CD4-positive, alpha-beta T cell treated with Interleukin-17A for 4 hours (primary cell): ENCODE measurements at regions not wholly inside any gene's neighbourhood (a gene's known extent, or its start where the extent isn't known, plus 50 kb on each side); places are given as distances from the start of the nearest gene placed in this dataset.
"Not testable (repeated sequence)": the region's sequence is repeated elsewhere in the genome, so short reads cannot be mapped to it uniquely, and the experiment has no call there.

ENCODE experiments used
- DNase-seq: peaks from one replicate; pipeline ENCODE4 v3.0.0-alpha.2; 2020; ENCODE audit warnings: mixed read lengths

- DNase-seq, result not testable (repeated sequence)
Measured at GRCh38 chr7:35910621-35911020, 109.8 kb downstream of the SEPTIN7 start.

- DNase-seq, result not testable (repeated sequence)
Measured at GRCh38 chr7:35913350-35913749, 112.5 kb downstream of the SEPTIN7 start.

DNA sequence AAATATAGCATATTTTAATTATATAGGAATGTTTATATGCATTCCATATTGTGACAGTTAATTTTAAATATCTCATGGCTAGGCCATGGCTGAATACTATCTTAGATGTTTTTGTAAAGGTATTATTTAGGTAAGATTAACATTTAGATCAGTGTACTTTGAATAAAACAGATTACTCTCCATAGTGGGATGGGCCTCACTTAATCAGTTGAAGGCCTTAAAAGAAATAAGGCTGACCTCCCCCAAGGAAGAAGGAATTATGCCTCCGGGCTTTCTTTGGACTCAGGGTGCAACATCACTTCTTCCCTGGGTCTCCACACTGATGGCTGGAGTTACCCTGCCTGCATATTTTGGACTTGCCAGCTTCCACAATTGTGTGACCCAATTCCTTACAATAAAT is 113.4 kb downstream of the SEPTIN7 start:
- not testable (repeated sequence) for DNase-seq

- DNase-seq, result not testable (repeated sequence)
Measured at GRCh38 chr7:35915247-35915955, 114.5 kb downstream of the SEPTIN7 start.

GRCh38 chr7:35918217-35918616 is 117.4 kb downstream of the SEPTIN7 start:
- not testable (repeated sequence) for DNase-seq

DNA sequence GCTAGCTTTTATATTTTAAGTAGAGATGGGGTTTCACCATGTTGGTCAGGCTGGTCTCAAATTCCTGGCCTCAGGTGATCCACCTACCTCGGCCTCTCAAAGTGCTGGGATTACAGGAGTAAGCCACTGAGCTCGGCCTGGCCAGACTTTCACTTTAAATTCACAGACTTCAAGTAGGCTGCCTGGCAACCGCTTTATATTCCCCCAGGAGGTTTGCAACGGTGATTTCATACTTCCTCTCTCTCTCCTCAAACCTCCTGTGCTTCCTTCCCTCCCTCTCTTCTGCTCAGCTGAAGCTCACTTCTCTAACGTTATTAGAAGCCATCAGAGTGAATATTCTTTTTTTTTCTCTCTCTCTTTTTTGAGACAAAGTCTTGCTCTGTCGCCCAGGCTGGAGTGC is 118.8 kb downstream of the SEPTIN7 start:
- DNase-seq, result not testable (repeated sequence)

GRCh38 chr7:35921338-35921737 is 120.5 kb downstream of the SEPTIN7 start:
- not testable (repeated sequence) for DNase-seq

- not testable (repeated sequence) for DNase-seq
Measured at GRCh38 chr7:35924668-35925067, 123.8 kb downstream of the SEPTIN7 start.

DNA sequence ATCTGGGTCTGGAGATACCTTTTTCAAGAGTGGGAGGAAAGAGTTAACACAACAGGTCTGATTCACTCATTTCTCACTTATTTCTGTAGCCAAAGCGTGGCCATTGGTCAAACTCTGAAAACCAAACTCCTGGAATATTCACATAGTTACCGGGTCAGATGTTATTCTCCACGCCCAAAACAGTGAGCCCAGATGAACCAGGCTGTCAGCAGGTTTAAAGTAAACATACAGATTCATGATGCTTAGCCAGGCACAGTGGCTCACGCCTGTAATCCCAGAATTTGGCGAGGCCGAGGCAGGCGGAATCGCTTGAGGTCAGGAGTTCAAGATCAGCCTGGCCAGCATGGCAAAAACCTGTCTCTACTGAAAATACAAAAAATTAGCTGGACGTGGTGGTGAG is 126.1 kb downstream of the SEPTIN7 start:
- not testable (repeated sequence) for DNase-seq

DNA sequence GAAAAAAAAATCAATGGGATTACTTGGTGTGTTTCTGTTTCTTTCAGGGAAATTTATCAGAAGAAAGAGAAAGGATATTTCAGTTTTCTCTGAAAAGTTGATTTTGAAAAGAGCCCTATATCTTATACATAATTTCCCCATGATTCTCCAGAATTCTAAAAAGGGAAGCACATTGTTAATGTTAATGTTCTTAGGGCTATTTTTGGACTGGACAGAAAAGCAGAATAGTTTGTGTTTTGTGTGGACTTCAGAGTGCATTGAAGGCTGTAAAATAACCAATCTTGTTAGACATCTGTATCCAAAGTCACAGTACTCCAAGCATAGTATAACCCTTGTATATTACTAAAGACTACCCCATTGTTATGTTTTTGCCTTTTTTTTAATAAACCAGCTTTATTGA is 130.3 kb downstream of the SEPTIN7 start:
- DNase-seq, result not testable (repeated sequence)

- not testable (repeated sequence) for DNase-seq
Measured at GRCh38 chr7:35931551-35931950, 130.7 kb downstream of the SEPTIN7 start.

DNA sequence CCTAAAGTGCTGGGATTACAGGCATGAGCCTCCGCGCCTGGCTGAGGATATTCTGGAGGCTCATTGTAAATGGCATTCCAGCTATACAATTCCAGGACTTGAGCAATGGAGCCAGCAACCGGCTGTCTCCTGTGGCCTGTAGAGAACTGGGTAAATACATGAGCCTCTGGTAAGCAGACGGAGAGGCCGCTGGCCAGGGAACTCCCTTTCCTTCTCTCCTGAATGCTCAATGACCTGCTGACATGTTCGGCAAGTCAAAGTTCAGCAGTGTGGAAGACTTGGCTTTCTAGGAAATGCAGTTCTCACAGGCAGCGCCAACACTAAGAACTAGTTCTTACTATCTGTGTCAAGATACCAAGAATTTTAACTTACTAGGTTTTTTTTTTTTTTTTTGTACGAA is 139.8 kb downstream of the SEPTIN7 start:
- DNase-seq, result not testable (repeated sequence)

DNA sequence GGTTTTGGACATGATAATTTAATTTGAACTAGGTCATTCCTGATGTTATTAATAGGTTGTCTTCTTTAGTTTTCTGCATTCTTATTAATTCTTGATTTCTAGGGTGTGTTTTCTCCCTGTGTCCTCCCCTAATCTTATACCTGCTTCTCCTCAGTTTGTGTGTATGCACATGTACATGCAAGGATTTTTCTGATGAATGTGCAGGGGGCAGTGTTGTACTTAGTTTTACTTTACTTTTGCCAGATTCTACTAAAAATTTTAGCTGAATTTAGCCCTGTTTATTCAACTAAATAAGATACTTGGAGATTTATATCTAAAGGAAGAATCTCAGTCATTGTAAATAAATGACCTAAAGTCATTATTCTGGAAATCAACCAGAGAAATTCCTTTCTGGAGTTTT is 144.8 kb downstream of the SEPTIN7 start:
- not testable (repeated sequence) for DNase-seq

DNA sequence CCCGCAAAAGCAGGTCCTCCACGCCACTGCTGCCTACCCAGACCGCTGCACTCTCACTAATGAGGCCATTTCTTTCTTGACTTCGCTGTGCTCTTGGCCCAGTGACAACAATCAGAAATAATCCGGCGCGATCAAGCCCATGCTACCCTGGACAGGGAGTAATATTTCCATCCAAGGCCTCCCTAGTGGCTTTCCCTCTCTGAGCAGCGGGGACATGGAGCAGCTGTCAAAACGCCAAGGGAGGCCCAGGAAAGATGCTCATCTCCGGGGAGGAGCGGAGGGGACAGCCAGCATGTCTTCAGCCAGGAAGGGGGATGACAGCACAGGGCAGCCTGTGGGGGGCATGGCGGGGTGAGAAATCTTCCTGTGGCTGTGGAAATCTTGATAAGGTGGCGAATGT is 154.9 kb downstream of the SEPTIN7 start:
- DNase-seq, result not testable (repeated sequence)

- DNase-seq, result not testable (repeated sequence)
Measured at GRCh38 chr7:35956988-35957387, 156.1 kb downstream of the SEPTIN7 start.

- DNase-seq, result not testable (repeated sequence)
Measured at GRCh38 chr7:35961260-35961659, 160.4 kb downstream of the SEPTIN7 start.

DNA sequence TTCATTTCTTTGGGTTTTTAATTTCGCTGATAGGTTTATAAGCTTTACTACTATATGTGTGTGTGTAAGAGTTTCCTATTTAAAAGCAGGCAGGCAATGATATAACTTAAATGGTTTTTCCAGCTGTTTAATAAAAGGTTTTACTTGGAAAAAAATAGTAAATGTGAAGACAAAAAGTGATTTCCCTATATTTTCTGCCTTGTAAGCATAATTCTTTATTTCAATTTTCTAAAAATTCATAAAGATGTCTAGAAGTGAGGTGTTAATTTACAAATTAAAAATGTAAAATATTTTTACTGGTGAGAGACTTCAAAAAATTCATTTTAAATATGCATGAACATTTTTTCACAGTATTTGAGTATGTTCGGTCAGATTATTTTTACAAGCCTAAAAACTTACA is 161.8 kb downstream of the SEPTIN7 start:
- not testable (repeated sequence) for DNase-seq

- DNase-seq, result no peak
Measured at GRCh38 chr7:35967366-35968139, 166.7 kb downstream of the SEPTIN7 start.

- DNase-seq, result no peak
Measured at GRCh38 chr7:35968140-35968940, 167.5 kb downstream of the SEPTIN7 start.

- no peak for DNase-seq
Measured at GRCh38 chr7:35969066-35969465, 168.2 kb downstream of the SEPTIN7 start.

- no peak for DNase-seq
Measured at GRCh38 chr7:35970458-35970857, 169.6 kb downstream of the SEPTIN7 start.

DNA sequence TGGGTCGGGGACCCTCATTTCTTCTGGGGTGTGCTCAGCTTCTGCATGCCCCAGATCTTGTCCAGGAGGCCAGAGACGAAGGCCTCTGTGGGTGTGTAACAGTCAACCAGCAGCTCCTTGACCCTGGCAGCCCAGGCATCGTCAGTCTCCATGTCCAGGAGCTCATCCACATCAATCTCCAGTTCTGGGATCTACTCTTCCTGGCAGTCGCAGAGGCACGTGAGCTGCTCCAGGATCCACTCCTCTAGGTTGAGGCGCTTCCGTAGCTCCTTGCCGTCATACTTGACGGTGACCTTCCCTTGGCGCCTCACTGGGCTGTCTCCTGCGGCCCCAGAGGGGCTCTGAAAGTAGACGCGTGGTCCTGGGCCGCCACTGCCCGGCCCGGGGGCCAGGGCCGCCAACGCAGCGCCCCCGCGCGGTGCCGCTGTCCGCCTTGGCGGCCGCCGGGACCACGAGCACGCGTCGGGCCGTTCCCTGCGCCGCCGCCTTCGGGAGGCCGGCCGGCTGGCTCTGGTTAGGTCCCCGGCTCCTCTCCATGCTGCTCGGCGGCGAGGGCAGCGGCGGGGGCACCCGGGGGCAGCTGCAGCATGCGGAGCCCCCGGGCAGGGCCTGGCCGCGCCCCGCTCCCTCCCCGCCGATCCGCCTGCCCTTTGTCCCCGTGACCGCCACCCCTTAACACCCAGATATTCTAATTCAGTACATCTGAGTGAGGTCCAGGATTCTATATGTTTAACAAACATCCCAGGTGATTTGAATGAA is 170.5 kb downstream of the SEPTIN7 start:
- DNase-seq, result no peak
